HG03045 (cell line): ENCODE measurements at regions not wholly inside any gene's neighbourhood (a gene's known extent, or its start where the extent isn't known, plus 50 kb on each side); places are given as distances from the start of the nearest gene placed in this dataset.
"Not testable (repeated sequence)": the region's sequence is repeated elsewhere in the genome, so short reads cannot be mapped to it uniquely, and the experiment has no call there.

Source experiments
- ATAC-seq: cut with Tn5 transposase; IDR thresholded peaks from one replicate; pipeline ENCODE4 v1.9.1; 2021; ENCODE audit warnings: mild to moderate bottlenecking, moderate library complexity; ENCODE audit not compliant: unreplicated experiment

GRCh38 chr6:18586133-18586532 is 199.0 kb downstream of the RNF144B start:
- no peak for ATAC-seq

DNA sequence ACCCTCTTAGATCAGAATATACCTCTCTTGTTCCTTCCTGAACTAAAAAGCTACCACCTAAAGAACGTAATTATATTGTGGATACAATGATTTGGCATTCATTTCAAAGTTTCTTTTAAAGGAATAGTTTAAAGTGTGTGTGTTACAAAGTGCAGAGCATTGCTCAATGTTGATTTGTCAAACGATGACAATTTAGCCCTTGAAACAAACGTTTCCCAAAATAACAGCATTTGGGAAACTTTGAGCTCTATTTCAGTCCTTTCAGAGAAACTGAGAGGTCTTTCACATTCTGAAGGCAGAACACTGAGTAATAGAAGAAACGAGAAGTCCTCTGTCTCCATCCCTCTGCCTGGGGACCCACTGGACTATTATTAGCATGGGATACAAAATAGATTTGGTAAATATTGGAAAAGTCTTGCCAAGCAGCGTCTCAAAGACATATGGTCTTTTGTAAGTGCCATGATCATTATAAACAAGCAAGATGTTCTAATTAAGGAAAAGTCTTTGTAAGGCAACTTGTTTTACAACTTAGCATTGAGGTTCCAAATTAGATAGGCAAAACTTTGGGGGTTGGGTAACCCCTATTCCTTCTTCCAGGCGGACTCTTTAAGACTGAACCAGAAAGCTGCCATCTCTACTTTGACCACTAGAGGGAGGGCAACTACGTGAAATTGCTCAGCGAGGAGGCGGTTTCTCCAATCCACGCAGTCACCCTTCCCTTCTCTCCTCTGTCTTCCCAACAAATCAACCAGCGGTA is 208.8 kb downstream of the RNF144B start:
- ATAC-seq: peak; percentile 71

- no peak for ATAC-seq
Measured at GRCh38 chr6:18596531-18596835, 209.3 kb downstream of the RNF144B start.

DNA sequence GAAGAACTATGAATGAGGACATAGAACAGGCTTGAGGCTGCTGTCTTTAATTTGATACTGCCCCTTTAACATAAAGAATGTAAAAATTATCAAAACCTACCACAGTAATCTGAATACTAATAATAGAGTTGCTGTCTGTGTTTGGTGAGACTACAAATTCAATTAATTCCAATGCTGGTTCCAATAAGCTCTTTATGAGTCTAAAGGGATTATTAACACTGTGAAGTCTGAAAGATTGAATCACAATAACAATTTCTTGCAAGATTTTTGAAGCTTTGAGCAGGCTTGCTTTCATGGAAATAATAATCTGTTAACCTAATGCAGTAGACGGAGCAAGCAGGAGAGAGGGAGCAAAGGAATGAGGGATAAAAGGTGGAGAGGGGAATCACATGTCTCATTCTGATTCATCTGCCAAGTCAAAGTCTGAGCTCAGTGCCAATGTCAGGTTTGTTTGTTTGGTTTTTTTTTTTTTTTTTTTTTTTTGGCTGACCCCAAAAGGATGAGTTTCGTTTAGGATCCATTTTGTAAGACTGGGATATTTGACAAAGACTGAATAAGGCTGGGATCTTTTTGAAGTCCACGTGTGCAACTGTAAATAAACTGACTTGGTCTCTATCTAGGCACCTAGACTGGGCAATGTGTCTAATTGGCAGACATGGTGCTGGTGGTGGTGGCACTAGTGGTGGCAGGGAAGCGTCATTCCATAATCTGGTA is 211.6 kb downstream of the RNF144B start:
- ATAC-seq: no peak

DNA sequence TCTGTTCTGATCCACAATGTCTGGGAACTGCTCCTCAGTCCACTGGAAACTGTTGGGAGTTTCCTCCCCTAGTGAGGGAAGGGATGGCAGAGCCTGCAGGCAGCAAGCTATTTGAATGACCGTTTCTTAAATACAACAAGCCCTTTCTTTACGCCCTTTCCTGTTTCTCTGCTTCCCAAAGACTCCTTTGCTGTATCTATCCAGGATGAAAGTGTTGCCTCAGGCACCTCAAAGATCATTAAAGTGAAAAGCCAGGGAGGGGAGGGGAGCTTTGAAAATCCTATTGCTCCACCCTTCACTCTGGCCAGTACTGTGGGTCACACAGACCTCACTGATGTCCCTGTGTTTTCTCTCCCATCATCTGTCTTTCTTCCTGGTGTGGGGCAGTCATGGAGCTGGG is 213.1 kb downstream of the RNF144B start:
- ATAC-seq: no peak

DNA sequence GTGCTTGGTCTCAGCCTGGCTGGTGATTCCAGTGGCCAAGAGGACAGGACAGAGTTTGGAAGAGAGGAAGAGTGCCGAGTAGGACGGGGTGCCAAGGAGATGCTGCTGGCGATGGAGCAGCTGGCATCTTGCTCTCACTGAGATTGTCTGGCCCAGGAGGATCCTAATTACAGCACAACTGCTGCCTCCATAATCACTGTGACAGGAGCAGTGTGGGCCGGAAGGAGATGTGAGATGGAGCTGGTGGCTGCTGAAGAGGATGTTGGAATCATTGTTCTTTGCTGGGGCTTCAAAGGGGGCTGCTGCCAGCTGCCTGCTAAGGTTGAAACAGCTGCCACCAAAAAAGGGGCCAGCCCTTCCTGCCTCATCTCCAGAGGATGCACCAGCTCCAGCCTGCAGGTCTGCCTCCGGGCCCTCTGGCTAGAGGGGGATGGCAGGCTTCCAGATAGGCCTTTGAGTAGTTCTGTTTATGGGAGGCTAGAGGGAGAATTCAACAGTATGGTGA is 214.4 kb downstream of the RNF144B start:
- ATAC-seq: no peak

- ATAC-seq: no peak
Measured at GRCh38 chr6:18602931-18603330, 215.8 kb downstream of the RNF144B start.

DNA sequence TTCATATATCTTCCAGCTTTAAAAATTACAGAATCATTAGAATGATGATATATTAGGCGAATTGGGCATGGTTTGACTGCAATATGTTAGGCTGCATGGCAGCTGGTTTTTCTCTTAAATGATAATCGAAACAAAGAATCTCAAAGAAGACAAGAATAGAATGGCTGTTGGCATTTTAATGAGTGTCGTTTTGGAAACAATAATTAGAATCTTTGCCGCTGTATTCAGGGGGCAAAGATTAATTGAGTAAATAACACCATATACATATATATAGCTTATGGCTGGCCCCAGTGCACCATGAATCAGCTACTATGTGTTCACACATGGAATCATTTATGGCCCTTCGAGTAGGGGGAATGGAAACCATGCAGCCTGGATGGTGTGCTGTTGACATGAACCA is 216.2 kb downstream of the RNF144B start:
- no peak for ATAC-seq

DNA sequence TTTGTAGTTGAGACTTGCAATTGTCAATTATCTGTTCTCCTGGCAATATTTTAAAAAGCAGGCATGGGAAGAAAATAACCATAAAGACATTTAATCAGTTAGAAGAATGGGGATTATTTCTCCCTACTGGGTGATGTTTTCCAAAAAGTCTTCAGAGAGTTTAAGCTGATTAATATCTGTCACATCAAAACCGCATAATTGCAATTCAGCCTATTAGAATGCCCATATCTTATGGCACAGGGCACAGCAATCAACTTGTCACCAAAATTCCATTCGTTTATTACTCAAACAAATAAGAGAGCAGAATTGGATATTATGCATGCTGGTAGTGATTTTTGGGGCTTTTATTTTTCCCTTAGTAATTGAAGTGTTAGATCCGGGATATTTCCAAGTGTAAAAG is 218.7 kb downstream of the RNF144B start:
- ATAC-seq: no peak

DNA sequence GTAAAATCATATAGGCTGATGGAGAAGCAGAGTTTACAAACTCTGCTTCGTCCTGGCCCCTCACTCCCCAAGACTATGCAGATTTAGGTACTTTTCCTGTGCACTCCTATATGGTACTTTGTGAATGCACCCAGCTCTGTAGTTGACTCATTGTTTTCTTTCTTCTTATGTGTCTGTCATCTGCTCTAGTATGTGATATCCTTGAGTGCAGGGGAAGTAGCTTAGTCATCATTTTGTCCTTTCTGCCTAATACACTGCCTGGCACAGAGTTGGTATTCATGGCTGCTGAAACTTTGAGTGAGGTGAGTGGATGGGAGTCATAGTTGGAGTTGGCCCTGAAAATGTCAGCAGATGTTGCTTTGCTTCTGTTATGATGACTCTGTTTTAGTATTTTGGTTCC is 222.6 kb downstream of the RNF144B start:
- no peak for ATAC-seq

- no peak for ATAC-seq
Measured at GRCh38 chr6:18613319-18613925, 226.3 kb downstream of the RNF144B start.

GRCh38 chr6:18629571-18629970 is 242.4 kb downstream of the RNF144B start:
- ATAC-seq: no peak

- ATAC-seq: no peak
Measured at GRCh38 chr6:18632670-18633410, 245.7 kb downstream of the RNF144B start.

GRCh38 chr6:18634912-18635311 is 247.8 kb downstream of the RNF144B start:
- no peak for ATAC-seq

- ATAC-seq: no peak
Measured at GRCh38 chr6:18640134-18640533, 253.0 kb downstream of the RNF144B start.

DNA sequence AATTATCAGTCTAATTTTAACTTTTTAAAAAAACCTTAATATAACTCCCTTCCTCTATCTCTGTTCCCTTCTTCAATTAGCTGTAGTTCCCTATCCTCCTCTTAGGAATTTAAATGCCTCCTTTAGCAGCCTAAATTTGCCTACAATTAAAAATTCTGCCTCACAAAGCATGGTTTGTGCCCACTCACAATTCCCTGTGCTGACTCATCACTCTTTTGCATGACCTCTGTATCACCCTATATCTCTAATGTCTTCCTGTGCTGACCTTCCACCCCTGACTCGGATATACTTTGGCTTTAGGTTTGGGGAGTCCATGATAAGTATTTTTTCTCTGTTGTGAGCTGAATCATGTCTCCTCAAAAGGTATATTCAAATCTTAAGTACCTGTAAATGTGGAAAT is 253.6 kb downstream of the RNF144B start:
- ATAC-seq: no peak

GRCh38 chr6:18654821-18655220 is 267.7 kb downstream of the RNF144B start:
- ATAC-seq: no peak

DNA sequence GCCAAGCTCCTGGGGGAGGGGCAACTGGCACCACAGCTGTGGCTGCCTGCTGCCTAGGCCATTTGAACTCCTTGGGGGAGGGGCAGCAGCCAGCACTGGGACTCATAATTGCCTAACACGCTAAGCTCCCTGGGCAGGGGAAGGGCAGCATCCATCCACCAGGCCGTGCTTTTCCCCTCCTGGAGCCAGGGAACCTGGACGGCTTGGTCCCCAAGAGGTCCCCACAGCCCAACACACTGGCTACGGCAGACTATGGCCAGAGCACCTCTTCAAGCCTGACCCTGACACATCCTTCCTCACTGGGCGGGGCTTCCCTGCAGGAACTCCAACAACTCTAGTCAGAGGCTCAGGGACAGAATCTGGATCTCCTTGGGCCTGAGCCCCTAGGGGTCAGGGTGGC is 269.4 kb downstream of the RNF144B start:
- no peak for ATAC-seq

DNA sequence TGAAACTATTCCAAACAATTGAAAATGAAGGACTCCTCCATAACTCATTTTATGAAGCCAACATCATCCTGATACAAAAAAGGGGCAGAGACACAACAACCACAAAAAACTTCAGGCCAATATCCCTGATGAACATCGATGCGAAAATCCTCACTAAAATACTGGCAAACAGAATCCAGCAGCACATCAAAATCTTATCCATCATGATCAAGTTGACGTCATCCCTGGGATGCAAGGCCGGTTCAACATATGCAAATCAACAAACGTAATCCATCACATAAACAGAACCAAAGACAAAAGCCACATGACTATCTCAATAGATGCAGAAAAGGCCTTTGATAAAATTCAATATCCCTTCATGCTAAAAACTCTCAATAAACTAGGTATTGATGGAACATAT is 272.8 kb downstream of the RNF144B start:
- not testable (repeated sequence) for ATAC-seq

GRCh38 chr6:18663011-18663410 is 275.9 kb downstream of the RNF144B start:
- no peak for ATAC-seq

DNA sequence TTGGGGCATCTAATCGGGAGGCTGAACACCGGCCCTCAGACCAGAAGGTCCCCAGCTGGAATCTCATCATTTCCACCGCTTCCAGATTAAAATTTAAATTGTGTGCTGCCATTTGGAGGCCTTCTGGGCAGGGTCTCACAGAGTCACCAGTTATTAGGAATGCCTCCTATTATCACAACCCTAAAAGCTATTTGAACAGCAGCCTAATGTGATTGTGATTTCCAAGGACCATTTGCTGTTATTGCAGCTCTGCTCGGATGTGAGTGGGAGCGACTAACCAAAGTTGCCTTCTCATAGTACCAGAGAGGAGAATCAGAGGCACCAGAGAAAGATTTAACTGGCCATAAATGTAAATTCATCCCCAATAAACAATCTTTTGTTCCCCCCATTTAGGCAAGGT is 277.3 kb downstream of the RNF144B start:
- ATAC-seq: no peak
